NCI-H1048 (cell line): ENCODE measurements at regions not wholly inside any gene's neighbourhood (a gene's known extent, or its start where the extent isn't known, plus 50 kb on each side); places are given as distances from the start of the nearest gene placed in this dataset.
"Not testable (repeated sequence)": the region's sequence is repeated elsewhere in the genome, so short reads cannot be mapped to it uniquely, and the experiment has no call there.

Source experiments
- DNase-seq: peaks from one replicate; lab custom pipeline; 2025; lab: John Stamatoyannopoulos, UW

- DNase-seq = no peak
Observed at GRCh38 chr2:21194147-21194546, 70.4 kb downstream of the TDRD15 start.

GRCh38 chr2:21194858-21195271 is 71.1 kb downstream of the TDRD15 start:
- DNase-seq = no peak

GRCh38 chr2:21195326-21195725 is 71.6 kb downstream of the TDRD15 start:
- DNase-seq = no peak

- DNase-seq = no peak
Observed at GRCh38 chr2:21198637-21199036, 74.9 kb downstream of the TDRD15 start.

- DNase-seq = no peak
Observed at GRCh38 chr2:21203976-21204375, 80.2 kb downstream of the TDRD15 start.

- not testable (repeated sequence) for DNase-seq
Observed at GRCh38 chr2:21214085-21214484, 90.3 kb downstream of the TDRD15 start.

- DNase-seq = no peak
Observed at GRCh38 chr2:21217442-21217841, 93.7 kb downstream of the TDRD15 start.

GRCh38 chr2:21220930-21221329 is 97.2 kb downstream of the TDRD15 start:
- no peak for DNase-seq

- DNase-seq = no peak
Observed at GRCh38 chr2:21223618-21224017, 99.8 kb downstream of the TDRD15 start.

- DNase-seq = no peak
Observed at GRCh38 chr2:21228041-21228895, 104.5 kb downstream of the TDRD15 start.

GRCh38 chr2:21229302-21229701 is 105.5 kb downstream of the TDRD15 start:
- DNase-seq = no peak

GRCh38 chr2:21230140-21230539 is 106.4 kb downstream of the TDRD15 start:
- DNase-seq = no peak

- DNase-seq = no peak
Observed at GRCh38 chr2:21231985-21232384, 108.2 kb downstream of the TDRD15 start.

- DNase-seq = no peak
Observed at GRCh38 chr2:21233194-21233593, 109.4 kb downstream of the TDRD15 start.

- DNase-seq = no peak
Observed at GRCh38 chr2:21234001-21234400, 110.2 kb downstream of the TDRD15 start.

- no peak for DNase-seq
Observed at GRCh38 chr2:21234464-21235120, 110.8 kb downstream of the TDRD15 start.

GRCh38 chr2:21239749-21240148 is 116.0 kb downstream of the TDRD15 start:
- not testable (repeated sequence) for DNase-seq

GRCh38 chr2:21244161-21244560 is 120.4 kb downstream of the TDRD15 start:
- no peak for DNase-seq

GRCh38 chr2:21245565-21245964 is 121.8 kb downstream of the TDRD15 start:
- DNase-seq = no peak

- DNase-seq = no peak
Observed at GRCh38 chr2:21249367-21249766, 125.6 kb downstream of the TDRD15 start.

- no peak for DNase-seq
Observed at GRCh38 chr2:21250673-21251072, 126.9 kb downstream of the TDRD15 start.

- DNase-seq = peak; percentile 28
Observed at GRCh38 chr2:21251216-21251980, 127.6 kb downstream of the TDRD15 start.
